Neural cell (in vitro differentiated cells): ENCODE measurements at regions not wholly inside any gene's neighbourhood (a gene's known extent, or its start where the extent isn't known, plus 50 kb on each side); places are given as distances from the start of the nearest gene placed in this dataset.

Source experiments
- H2AFZ ChIP-seq: fragments of 200-600, 300-800 bp; sonication (generic), shearing (Covaris generic); 2 replicates; pipeline ENCODE4 v1.6.0; 2014; ENCODE audit warnings: low read depth, mild to moderate bottlenecking, antibody characterized with exemption, low read length, moderate library complexity
- H3F3A ChIP-seq: fragments of 200-600 bp; shearing (Covaris generic); 2 replicates; pipeline ENCODE4 v1.6.1; 2016; ENCODE audit warnings: mild to moderate bottlenecking, moderate library complexity, mixed read lengths, antibody characterized with exemption, low read length; ENCODE audit not compliant: insufficient read depth, poor library complexity, severe bottlenecking
- H3K27ac ChIP-seq: fragments of 200-600, 300-800 bp; sonication (generic), shearing (Covaris generic); 2 replicates; pipeline ENCODE4 v1.5.1; 2014; ENCODE audit warnings: mild to moderate bottlenecking, low read length, moderate library complexity
- H3K27me3 ChIP-seq: fragments of 300-800, 200-600 bp; sonication (generic), shearing (Covaris generic); 2 replicates; pipeline ENCODE4 v1.6.0; 2014; ENCODE audit warnings: mild to moderate bottlenecking, low read depth, low read length, moderate library complexity; ENCODE audit not compliant: insufficient read depth
- H3K36me3 ChIP-seq: fragments of 300-800, 200-600 bp; sonication (generic), shearing (Covaris generic); 2 replicates; pipeline ENCODE4 v1.5.1; 2014; ENCODE audit warnings: mild to moderate bottlenecking, antibody characterized with exemption, low read length, moderate library complexity; ENCODE audit not compliant: insufficient read depth
- H3K4me2 ChIP-seq: fragments of 300-800, 200-600 bp; sonication (generic), shearing (Covaris generic); 2 replicates; pipeline ENCODE4 v1.6.0; 2014; ENCODE audit warnings: mild to moderate bottlenecking, low read length
- H3K4me3 ChIP-seq: fragments of 300-800, 200-600 bp; sonication (generic), shearing (Covaris generic); 2 replicates; pipeline ENCODE4 v1.5.1; 2014; ENCODE audit warnings: mild to moderate bottlenecking, low read length, moderate library complexity
- H3K79me2 ChIP-seq: fragments of 200-600 bp; shearing (Covaris generic); replicated peaks from 2 replicates; pipeline ENCODE4 v1.6.0; 2014; ENCODE audit warnings: mild to moderate bottlenecking, low read length, moderate library complexity; ENCODE audit not compliant: insufficient read depth
- H3K9ac ChIP-seq: fragments of 300-800, 200-600 bp; sonication (generic), shearing (Covaris generic); 2 replicates; pipeline ENCODE4 v1.6.1; 2016; ENCODE audit warnings: mild to moderate bottlenecking, low read length, mixed read lengths
- H3K9me2 ChIP-seq: fragments of 200-600 bp; shearing (Covaris generic); 2 replicates; pipeline ENCODE4 v1.6.1; 2016; ENCODE audit warnings: mild to moderate bottlenecking, low read length, mixed read lengths; ENCODE audit not compliant: insufficient read depth
- H3K9me3 ChIP-seq: fragments of 200-600, 300-800 bp; sonication (generic), shearing (Covaris generic); 2 replicates; pipeline ENCODE4 v1.6.1; 2016; ENCODE audit warnings: mild to moderate bottlenecking, mixed run types, low read length, moderate library complexity, mixed read lengths
- H4K20me1 ChIP-seq: fragments of 200-600 bp; shearing (Covaris generic); 2 replicates; pipeline ENCODE4 v1.6.1; 2016; ENCODE audit warnings: mild to moderate bottlenecking, mixed run types; ENCODE audit not compliant: insufficient read depth
- CTCF ChIP-seq: fragments of 450-650 bp; IDR thresholded peaks from 2 replicates; pipeline ENCODE4 v1.5.1; 2014; ENCODE audit warnings: antibody characterized with exemption, mild to moderate bottlenecking, moderate library complexity; ENCODE audit not compliant: poor library complexity, severe bottlenecking
- EP300 ChIP-seq: fragments of 450-650 bp; conservative IDR thresholded peaks from 2 replicates; pipeline ENCODE4 v1.6.1; 2014; ENCODE audit warnings: antibody characterized with exemption, mild to moderate bottlenecking, moderate library complexity; ENCODE audit not compliant: poor library complexity, severe bottlenecking
- EZH2 ChIP-seq: fragments of 200-600, 300-800 bp; shearing (Covaris generic), sonication (generic); IDR thresholded peaks from 2 replicates; pipeline ENCODE4 v1.6.1; 2014; ENCODE audit warnings: antibody characterized with exemption, low read length, borderline replicate concordance, mild to moderate bottlenecking; ENCODE audit not compliant: insufficient read depth, poor library complexity, severe bottlenecking
- MXI1 ChIP-seq: fragments of 450-650 bp; conservative IDR thresholded peaks from 2 replicates; pipeline ENCODE4 v1.6.1; 2014; ENCODE audit warnings: antibody characterized with exemption, mild to moderate bottlenecking; ENCODE audit not compliant: poor library complexity, severe bottlenecking
- POLR2AphosphoS5 ChIP-seq: IDR thresholded peaks from 2 replicates; pipeline ENCODE4 v1.6.1; 2012
- RAD21 ChIP-seq: fragments of 450-650 bp; conservative IDR thresholded peaks from 2 replicates; pipeline ENCODE4 v1.6.1; 2014; ENCODE audit warnings: antibody characterized with exemption, mild to moderate bottlenecking, moderate library complexity
- REST ChIP-seq: IDR thresholded peaks from 2 replicates; pipeline ENCODE4 v1.6.1; 2012; ENCODE audit warnings: borderline replicate concordance
- SMC3 ChIP-seq: fragments of 450-650 bp; conservative IDR thresholded peaks from 2 replicates; pipeline ENCODE4 v1.6.1; 2014; ENCODE audit warnings: antibody characterized with exemption, mild to moderate bottlenecking, moderate library complexity; ENCODE audit not compliant: poor library complexity
- TAF1 ChIP-seq: IDR thresholded peaks from 2 replicates; pipeline ENCODE4 v1.6.1; 2012; ENCODE audit warnings: low read depth

- no peaks in the 10 kb centered on the region for H3K36me3 ChIP-seq
- H3K27ac ChIP-seq: no peak overlapping the region
- H3K4me2 ChIP-seq: no peak overlapping the region
Measured at GRCh38 chr13:85186356-85187045, 612.7 kb downstream of the SLITRK6 start.

GRCh38 chr13:85174291-85174690 lies 624.9 kb downstream of the SLITRK6 start:
- Histone ChIP-seq H3K4me2 (no peak overlapping the region), H3K9ac (no peak overlapping the region), H3K79me2 (no peaks in the 10 kb centered on the region), H3K9me3 (no peaks in the 10 kb centered on the region), H3K27ac (no peak overlapping the region), H3K4me3 (no peak overlapping the region), H2AFZ (no peak overlapping the region), H3F3A (no peaks in the 10 kb centered on the region), H4K20me1 (no peaks in the 10 kb centered on the region), H3K27me3 (no peaks in the 10 kb centered on the region), H3K36me3 (no peaks in the 10 kb centered on the region), H3K9me2 (no peaks in the 10 kb centered on the region)
- TF ChIP-seq EZH2: no peak
- no peak for TF ChIP-seq POLR2AphosphoS5
- no peak for TF ChIP-seq SMC3
- TF ChIP-seq RAD21: no peak
- TF ChIP-seq MXI1: no peak
- TF ChIP-seq EP300: no peak
- TF ChIP-seq REST: no peak

More at GRCh38 chr13:85186356-85187045, 612.7 kb downstream of the SLITRK6 start:
- Histone ChIP-seq H3K27me3 (no peaks in the 10 kb centered on the region), H3K79me2 (no peaks in the 10 kb centered on the region), H3K9ac (no peak overlapping the region), H3K4me3 (no peak overlapping the region), H3K9me3 (no peaks in the 10 kb centered on the region), H3F3A (no peaks in the 10 kb centered on the region), H2AFZ (no peak overlapping the region), H3K9me2 (no peaks in the 10 kb centered on the region), H4K20me1 (no peaks in the 10 kb centered on the region)
- TF ChIP-seq EP300: no peak
- TF ChIP-seq POLR2AphosphoS5: no peak
- TF ChIP-seq REST: no peak
- TF ChIP-seq RAD21: no peak
- no peak for TF ChIP-seq TAF1
- TF ChIP-seq SMC3: no peak
- no peak for TF ChIP-seq EZH2
- no peak for TF ChIP-seq MXI1
- TF ChIP-seq CTCF: no peak
